ENCODE measurements at regions not wholly inside any gene's neighbourhood (a gene's known extent, or its start where the extent isn't known, plus 50 kb on each side); places are given as distances from the start of the nearest gene placed in this dataset.

- FAIRE-seq, result no peak
- intact Hi-C loops (cut with micrococcal nuclease; ENCODE audit: unreplicated experiment), result no loop called here
- 0 out of 5 replicates have a peak, but pooled peaks cover 0 to 6% of the 10 kb centered on the region in 2 experiments for H3K27me3 ChIP-seq (ENCODE audit: control insufficient read depth in 1 of 2, insufficient read depth in 2 of 2, low read length in 2 of 2)
- in situ Hi-C loops (cut with HindIII; ENCODE audit: extremely low pct_ligation_motif_present, low pct_unique_long_range_greater_than_20kb), result no loop called here
- no peak overlapping the region for H2AFZ ChIP-seq (ENCODE audit: low read length)
- no peak overlapping the region for H3K27ac ChIP-seq (ENCODE audit: extremely low read length, insufficient read depth, low read length)
- no peak overlapping the region for H3K4me3 ChIP-seq (replicated peaks in 1 of 3; ENCODE audit: insufficient read depth in 1 of 3, low read depth in 2 of 3, low read length in 3 of 3)
- no peaks in the 10 kb centered on the region for H3K79me2 ChIP-seq (ENCODE audit: insufficient read depth, low read length)
- H3K36me3 ChIP-seq (replicated peaks in 1 of 2; ENCODE audit: control insufficient read depth in 1 of 2, insufficient read depth in 2 of 2, low read length in 2 of 2), result no peaks in the 10 kb centered on the region
- 3% methylated on average over 1 of the region's 1 CpG for WGBS (ENCODE audit: low lambda C conversion rate)
- no peaks in the 10 kb centered on the region for H3K9me3 ChIP-seq (ENCODE audit: low read length)
- no peak overlapping the region for H3K4me2 ChIP-seq (ENCODE audit: low read depth, low read length)
- H3K4me1 ChIP-seq (ENCODE audit: insufficient read depth, low read length), result no peaks in the 10 kb centered on the region
- ATAC-seq, result no peak
- TF ChIP-seq CSRNP2 (CRISPR knock-in tag; conservative IDR thresholded peaks at IDR 0.05; ENCODE audit: low read depth), result no peak
- TF ChIP-seq SNAPC4 (CRISPR knock-in tag; IDR thresholded peaks at IDR 0.05), result no peak
- no peak for TF ChIP-seq RARA (CRISPR knock-in tag; IDR thresholded peaks at IDR 0.05)
- TF ChIP-seq HMGA1 (CRISPR knock-in tag; conservative IDR thresholded peaks at IDR 0.05), result no peak
- no peak for TF ChIP-seq ZNF432 (CRISPR knock-in tag; IDR thresholded peaks at IDR 0.05; ENCODE audit: borderline replicate concordance)
- no peak for TF ChIP-seq PAWR (CRISPR knock-in tag; IDR thresholded peaks at IDR 0.05; ENCODE audit: borderline replicate concordance)
- no peak for TF ChIP-seq REL (CRISPR knock-in tag; conservative IDR thresholded peaks at IDR 0.05)
- no peak for TF ChIP-seq NFIB (CRISPR knock-in tag; IDR thresholded peaks at IDR 0.05; ENCODE audit: borderline replicate concordance)
- no peak for TF ChIP-seq SP5 (CRISPR knock-in tag; IDR thresholded peaks at IDR 0.05; ENCODE audit: borderline replicate concordance, low read depth)
- no peak for TF ChIP-seq CAMTA2 (CRISPR knock-in tag; IDR thresholded peaks at IDR 0.05; ENCODE audit: borderline replicate concordance)
- no peak for TF ChIP-seq IKZF4 (CRISPR knock-in tag; IDR thresholded peaks at IDR 0.05; ENCODE audit: borderline replicate concordance, low read depth, not compliant biosample characterization)
- no peak for TF ChIP-seq CREM (IDR thresholded peaks at IDR 0.05)
- TF ChIP-seq CREM (CRISPR knock-in tag; IDR thresholded peaks at IDR 0.05), result no peak
- no peak for TF ChIP-seq ZNF251 (CRISPR knock-in tag; IDR thresholded peaks at IDR 0.05)
- TF ChIP-seq SAP130 (CRISPR knock-in tag; IDR thresholded peaks at IDR 0.05; ENCODE audit: low read depth), result no peak
- no peak for TF ChIP-seq STAG1 (CRISPR knock-in tag; IDR thresholded peaks at IDR 0.05)
- no peak for TF ChIP-seq NFE2 (CRISPR knock-in tag; IDR thresholded peaks at IDR 0.05)
- no peak for TF ChIP-seq ZNF598 (CRISPR knock-in tag; IDR thresholded peaks at IDR 0.05; ENCODE audit: borderline replicate concordance)
- no peak for TF ChIP-seq CCAR2 (optimal IDR thresholded peaks at IDR 0.05; ENCODE audit: low read depth, low read length)
- no TSS peak for BruUV-seq (replicated peaks)
- no peak overlapping the region for H3K9ac ChIP-seq (ENCODE audit: insufficient read depth, low read depth, low read length)
- no peaks in the 10 kb centered on the region for H4K20me1 ChIP-seq (ENCODE audit: insufficient read depth, low read length)
- ChIA-PET CTCF (ENCODE audit: low intra/inter-chr PET ratio, low total read pairs) (no interaction called here), POLR2A (no interaction called here)
- DNase-seq (ENCODE audit: low spot score), result no peak
Observed at GRCh38 chr6:40293060-40293459, 294.1 kb downstream of the LRFN2 start.
